HG02981 (cell line): ENCODE measurements at regions not wholly inside any gene's neighbourhood (a gene's known extent, or its start where the extent isn't known, plus 50 kb on each side); places are given as distances from the start of the nearest gene placed in this dataset.

Experiments
- ATAC-seq: cut with Tn5 transposase; IDR thresholded peaks from one replicate; pipeline ENCODE4 v1.9.1; 2021; ENCODE audit warnings: mild to moderate bottlenecking, moderate library complexity; ENCODE audit not compliant: unreplicated experiment

- no peak for ATAC-seq
These were observed 108.9 kb upstream of the CDC42EP3 start for GRCh38 chr2:37780387-37780676.

GRCh38 chr2:37781028-37781427 is 109.6 kb upstream of the CDC42EP3 start:
- ATAC-seq: no peak

GRCh38 chr2:37782155-37782673 is 110.8 kb upstream of the CDC42EP3 start:
- ATAC-seq: no peak

GRCh38 chr2:37782721-37783371 is 111.4 kb upstream of the CDC42EP3 start:
- ATAC-seq: no peak

- ATAC-seq: no peak
These were observed 112.1 kb upstream of the CDC42EP3 start for GRCh38 chr2:37783545-37783944.

GRCh38 chr2:37784071-37784758 is 112.8 kb upstream of the CDC42EP3 start:
- no peak for ATAC-seq

- ATAC-seq: no peak
These were observed 113.3 kb upstream of the CDC42EP3 start for GRCh38 chr2:37784759-37785149.

- no peak for ATAC-seq
These were observed 114.8 kb upstream of the CDC42EP3 start for GRCh38 chr2:37786191-37786698.

- ATAC-seq: no peak
These were observed 115.4 kb upstream of the CDC42EP3 start for GRCh38 chr2:37786854-37787253.

GRCh38 chr2:37788602-37789209 is 117.3 kb upstream of the CDC42EP3 start:
- no peak for ATAC-seq

GRCh38 chr2:37790019-37790418 is 118.6 kb upstream of the CDC42EP3 start:
- no peak for ATAC-seq

GRCh38 chr2:37790462-37790861 is 119.0 kb upstream of the CDC42EP3 start:
- no peak for ATAC-seq

- ATAC-seq: no peak
These were observed 120.9 kb upstream of the CDC42EP3 start for GRCh38 chr2:37792366-37792765.

GRCh38 chr2:37793004-37793403 is 121.6 kb upstream of the CDC42EP3 start:
- ATAC-seq: no peak

- ATAC-seq: no peak
These were observed 123.3 kb upstream of the CDC42EP3 start for GRCh38 chr2:37794717-37795116.

GRCh38 chr2:37795456-37795855 is 124.0 kb upstream of the CDC42EP3 start:
- ATAC-seq: no peak

GRCh38 chr2:37795938-37796337 is 124.5 kb upstream of the CDC42EP3 start:
- ATAC-seq: no peak

- no peak for ATAC-seq
These were observed 125.0 kb upstream of the CDC42EP3 start for GRCh38 chr2:37796481-37796880.

- no peak for ATAC-seq
These were observed 125.6 kb upstream of the CDC42EP3 start for GRCh38 chr2:37797081-37797480.

- no peak for ATAC-seq
These were observed 126.6 kb upstream of the RMDN2 start for GRCh38 chr2:37798315-37799005.

- no peak for ATAC-seq
These were observed 124.8 kb upstream of the RMDN2 start for GRCh38 chr2:37800176-37800858.
